Natural killer cell (primary cell): ENCODE measurements at regions not wholly inside any gene's neighbourhood (a gene's known extent, or its start where the extent isn't known, plus 50 kb on each side); places are given as distances from the start of the nearest gene placed in this dataset.

ENCODE experiments used
- ATAC-seq, 3 donors: fragments of 150-1000 bp in 2 of 3; fragments of 200-7000 bp in 1 of 3; cut with Tn5 transposase; 1 replicate in 1 of 3; 2 replicates in 2 of 3; pipeline ENCODE4 v1.10.0; 2021; ENCODE audit warnings: mild to moderate bottlenecking in 2 of 3, moderate library complexity in 2 of 3
- DNase-seq, 2 donors: peaks; one replicate each; pipeline versions ENCODE4 v3.0.0 to v3.0.0-alpha.2; 2013 to 2021; ENCODE audit warnings: mixed read lengths in 1 of 2
- H3K27ac ChIP-seq: one replicate; pipeline ENCODE4 v1.5.1; 2013; ENCODE audit warnings: mild to moderate bottlenecking, low read length
- H3K27me3 ChIP-seq: one replicate; pipeline ENCODE4 v1.6.1; 2013; ENCODE audit warnings: low read length; ENCODE audit not compliant: control insufficient read depth, insufficient read depth
- H3K36me3 ChIP-seq: one replicate; pipeline ENCODE4 v1.6.1; 2013; ENCODE audit warnings: low read length; ENCODE audit not compliant: control insufficient read depth, insufficient read depth
- H3K4me1 ChIP-seq: one replicate; pipeline ENCODE4 v1.6.1; 2013; ENCODE audit warnings: low read length; ENCODE audit not compliant: control insufficient read depth, insufficient read depth
- H3K4me3 ChIP-seq: one replicate; pipeline ENCODE4 v1.5.1; 2013; ENCODE audit warnings: low read length
- H3K9me3 ChIP-seq: one replicate; pipeline ENCODE4 v1.6.1; 2013; ENCODE audit warnings: low read length; ENCODE audit not compliant: control insufficient read depth, insufficient read depth
- H3K27ac Mint-ChIP-seq, 2 donors: one replicate each; pipeline ENCODE4 v1.8.0; 2022; ENCODE audit warnings: mild to moderate bottlenecking in 2 of 2, mixed read lengths in 2 of 2, moderate library complexity in 1 of 2
- H3K27me3 Mint-ChIP-seq, 2 donors: one replicate each; pipeline ENCODE4 v1.8.0; 2022; ENCODE audit warnings: low read depth in 2 of 2, mixed read lengths in 2 of 2
- H3K36me3 Mint-ChIP-seq: one replicate; pipeline ENCODE4 v1.8.0; 2022; ENCODE audit warnings: mixed read lengths
- H3K4me1 Mint-ChIP-seq, 2 donors: one replicate each; pipeline ENCODE4 v1.8.0; 2022; ENCODE audit warnings: mixed read lengths in 2 of 2
- H3K4me3 Mint-ChIP-seq: one replicate; pipeline ENCODE4 v1.8.0; 2022; ENCODE audit warnings: mild to moderate bottlenecking, moderate library complexity, mixed read lengths
- H3K9me3 Mint-ChIP-seq, 2 donors: one replicate each; pipeline ENCODE4 v1.8.0; 2022; ENCODE audit warnings: mixed read lengths in 2 of 2
- WGBS: methylation state at CpG from one replicate; pipeline ENCODE4 v1.1.7; 2013; ENCODE audit warnings: missing lambda C conversion rate; ENCODE audit not compliant: insufficient coverage; 5-methylcytosine and 5-hydroxymethylcytosine counted together
- intact Hi-C: fragments of 100-400 bp; cut with micrococcal nuclease; formaldehyde crosslinking; loops from one replicate; pipeline ENCODE4 v1.14.2; 2022
- TF ChIP-seq, protein P1 (sequence below): fragments of 200-600 bp; IDR thresholded peaks from one replicate; pipeline ENCODE4 v1.8.0; 2022; ENCODE audit warnings: antibody characterized with exemption

DNA sequence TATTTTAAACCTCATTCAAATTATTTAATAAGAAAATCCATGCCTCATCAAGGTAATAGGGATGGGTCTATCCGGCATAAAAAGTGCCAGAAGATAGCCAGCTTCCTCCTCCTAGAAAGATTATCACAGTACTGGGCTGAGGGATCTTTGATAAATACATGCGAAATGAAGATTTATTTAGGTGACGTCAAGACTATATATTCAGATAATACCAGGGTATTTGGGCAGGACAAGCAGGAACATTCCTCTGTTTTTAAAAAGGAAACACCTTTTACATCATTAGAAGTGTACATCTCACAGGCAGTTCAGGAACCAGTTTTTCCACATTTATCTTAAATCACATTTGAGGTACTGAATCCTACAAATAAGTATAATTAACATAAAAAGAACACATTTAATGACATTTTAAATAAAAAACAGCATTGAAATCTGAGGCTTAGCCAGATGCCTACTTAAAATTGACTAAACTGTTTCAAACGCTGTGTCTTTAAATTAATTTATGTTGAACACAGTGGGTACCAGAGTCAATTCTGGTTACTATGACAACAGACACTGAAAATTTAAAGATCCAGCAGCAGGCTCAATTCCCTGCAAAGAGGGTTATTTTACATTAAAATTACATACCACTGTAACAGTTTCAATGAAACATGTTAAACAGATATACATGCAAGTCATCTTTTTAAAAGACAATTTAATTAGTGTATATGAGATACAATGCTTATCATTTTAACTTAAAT, 124.7 kb upstream of the SLCO6A1 start:
- Histone ChIP-seq H3K9me3 (no peaks in the 10 kb centered on the region), H3K4me1 (no peaks in the 10 kb centered on the region), H3K36me3 (no peaks in the 10 kb centered on the region), H3K4me3 (no peak overlapping the region), H3K27ac (no peak overlapping the region), H3K27me3 (no peaks in the 10 kb centered on the region)
- Mint-ChIP-seq H3K4me1 (no peaks in the 10 kb centered on the region), H3K4me3 (no peak overlapping the region), H3K9me3 (no peaks in the 10 kb centered on the region), H3K27me3 (peaks cover 2 to 34% of the 10 kb centered on the region in 2 donors), H3K27ac (no peak overlapping the region), H3K36me3 (no peaks in the 10 kb centered on the region)
- 93% methylated on average over 3 of the region's 4 CpGs for WGBS
- ATAC-seq (no peak), DNase-seq (no peak)
- intact Hi-C loops = no loop called here
- TF ChIP-seq, protein P1, sequence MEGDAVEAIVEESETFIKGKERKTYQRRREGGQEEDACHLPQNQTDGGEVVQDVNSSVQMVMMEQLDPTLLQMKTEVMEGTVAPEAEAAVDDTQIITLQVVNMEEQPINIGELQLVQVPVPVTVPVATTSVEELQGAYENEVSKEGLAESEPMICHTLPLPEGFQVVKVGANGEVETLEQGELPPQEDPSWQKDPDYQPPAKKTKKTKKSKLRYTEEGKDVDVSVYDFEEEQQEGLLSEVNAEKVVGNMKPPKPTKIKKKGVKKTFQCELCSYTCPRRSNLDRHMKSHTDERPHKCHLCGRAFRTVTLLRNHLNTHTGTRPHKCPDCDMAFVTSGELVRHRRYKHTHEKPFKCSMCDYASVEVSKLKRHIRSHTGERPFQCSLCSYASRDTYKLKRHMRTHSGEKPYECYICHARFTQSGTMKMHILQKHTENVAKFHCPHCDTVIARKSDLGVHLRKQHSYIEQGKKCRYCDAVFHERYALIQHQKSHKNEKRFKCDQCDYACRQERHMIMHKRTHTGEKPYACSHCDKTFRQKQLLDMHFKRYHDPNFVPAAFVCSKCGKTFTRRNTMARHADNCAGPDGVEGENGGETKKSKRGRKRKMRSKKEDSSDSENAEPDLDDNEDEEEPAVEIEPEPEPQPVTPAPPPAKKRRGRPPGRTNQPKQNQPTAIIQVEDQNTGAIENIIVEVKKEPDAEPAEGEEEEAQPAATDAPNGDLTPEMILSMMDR = no peak

DNA sequence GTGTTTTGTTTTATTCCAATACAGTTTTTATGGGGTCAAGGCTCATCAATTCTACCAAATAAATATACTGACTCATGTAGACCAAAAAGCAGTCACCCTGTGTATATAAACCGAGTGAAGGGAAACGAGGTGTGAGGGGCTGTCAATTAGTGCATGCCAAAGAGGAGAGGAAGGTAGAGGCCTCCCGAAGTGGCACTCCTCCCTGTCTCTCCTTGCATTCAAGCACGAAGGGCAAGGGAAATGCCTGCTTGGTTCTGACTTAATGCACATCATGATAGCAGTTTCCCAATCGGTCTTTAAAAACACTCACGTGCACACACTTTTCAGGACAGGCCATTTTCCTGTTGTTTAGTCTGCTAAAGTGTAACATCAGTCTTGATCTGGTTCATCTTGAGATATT, 125.6 kb upstream of the SLCO6A1 start:
- H3K36me3 Mint-ChIP-seq = no peaks in the 10 kb centered on the region
- intact Hi-C loops = no loop called here
- H3K9me3 Mint-ChIP-seq = no peaks in the 10 kb centered on the region
- no peaks in the 10 kb centered on the region for H3K4me1 Mint-ChIP-seq
- ATAC-seq (no peak), DNase-seq (no peak)
- Histone ChIP-seq H3K9me3 (no peaks in the 10 kb centered on the region), H3K4me3 (no peak overlapping the region), H3K27me3 (no peaks in the 10 kb centered on the region), H3K4me1 (no peaks in the 10 kb centered on the region), H3K36me3 (no peaks in the 10 kb centered on the region), H3K27ac (no peak overlapping the region)
- H3K27me3 Mint-ChIP-seq = peaks cover 3 to 38% of the 10 kb centered on the region in 2 donors
- TF ChIP-seq, protein P1 = no peak
- 79% methylated on average over 6 of the region's 6 CpGs for WGBS
- H3K27ac Mint-ChIP-seq = no peak overlapping the region
- H3K4me3 Mint-ChIP-seq = no peak overlapping the region

GRCh38 chr5:102625468-102625867, 126.7 kb upstream of the SLCO6A1 start:
- Histone ChIP-seq H3K9me3 (no peaks in the 10 kb centered on the region), H3K4me1 (no peaks in the 10 kb centered on the region), H3K36me3 (no peaks in the 10 kb centered on the region), H3K4me3 (no peak overlapping the region), H3K27ac (no peak overlapping the region), H3K27me3 (no peaks in the 10 kb centered on the region)
- Mint-ChIP-seq H3K36me3 (no peaks in the 10 kb centered on the region), H3K4me3 (no peak overlapping the region), H3K9me3 (no peaks in the 10 kb centered on the region), H3K27ac (no peak overlapping the region), H3K4me1 (no peaks in the 10 kb centered on the region), H3K27me3 (peaks cover 3 to 32% of the 10 kb centered on the region in 2 donors)
- intact Hi-C loops = no loop called here
- ATAC-seq = no peak
- no peak for DNase-seq
- TF ChIP-seq, protein P1 = no peak

DNA sequence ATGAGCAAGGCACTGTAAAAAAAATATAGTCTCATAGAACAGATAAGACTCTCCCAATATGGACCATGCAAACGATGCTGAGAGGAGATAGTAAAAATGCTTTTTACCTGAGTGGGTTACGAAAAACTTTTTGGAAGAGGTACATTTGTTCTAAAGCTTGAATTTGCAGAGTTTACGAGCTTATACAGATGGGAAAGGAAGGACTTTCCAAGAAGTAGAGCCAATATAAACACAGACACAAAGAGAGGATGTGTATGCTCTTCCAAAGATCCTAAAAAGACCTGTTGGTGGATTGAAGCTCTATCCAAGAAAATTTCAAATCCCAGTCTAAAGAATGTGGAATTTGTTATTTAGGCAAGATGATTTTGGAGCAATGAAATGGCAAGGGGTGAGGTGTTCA, 127.1 kb upstream of the SLCO6A1 start:
- 85% methylated on average over 2 of the region's 3 CpGs for WGBS
- intact Hi-C loops = no loop called here

More for the DNA sequence above, 127.1 kb upstream of the SLCO6A1 start:
- no peaks in the 10 kb centered on the region for H3K36me3 ChIP-seq
- H3K4me1 ChIP-seq = no peaks in the 10 kb centered on the region
- Mint-ChIP-seq H3K4me3 (no peak overlapping the region), H3K9me3 (no peaks in the 10 kb centered on the region), H3K4me1 (no peaks in the 10 kb centered on the region), H3K27ac (no peak overlapping the region), H3K36me3 (no peaks in the 10 kb centered on the region), H3K27me3 (peaks cover 3 to 29% of the 10 kb centered on the region in 2 donors)
- ATAC-seq = no peak
- DNase-seq = no peak
- no peak overlapping the region for H3K4me3 ChIP-seq
- TF ChIP-seq, protein P1 = no peak
- no peak overlapping the region for H3K27ac ChIP-seq
- no peaks in the 10 kb centered on the region for H3K9me3 ChIP-seq
- H3K27me3 ChIP-seq = no peaks in the 10 kb centered on the region
